ENCODE measurements at regions not wholly inside any gene's neighbourhood (a gene's known extent, or its start where the extent isn't known, plus 50 kb on each side); places are given as distances from the start of the nearest gene placed in this dataset.

DNA sequence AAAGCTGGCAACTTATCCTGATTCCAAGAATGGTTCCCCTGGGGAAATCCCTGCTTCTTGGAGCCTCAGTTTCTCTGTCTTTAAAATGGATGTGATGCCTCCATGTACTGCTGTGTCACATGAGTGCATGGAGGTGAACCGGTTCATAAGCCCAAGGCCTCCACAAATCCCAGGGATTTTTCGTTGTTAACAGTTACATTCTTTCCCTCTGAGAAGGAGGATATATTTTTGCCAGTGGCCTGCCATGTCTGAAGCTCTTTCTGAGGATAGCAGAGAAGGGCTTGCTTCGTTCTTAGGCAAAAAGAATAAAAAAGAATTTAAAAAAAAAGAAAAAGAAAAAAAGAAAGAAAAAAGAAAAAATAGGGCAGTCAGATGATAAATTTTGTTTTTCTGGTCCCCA lies 52.2 kb upstream of the CIBAR2 start:
- TF ChIP-seq POLR2AphosphoS5 (IDR thresholded peaks at IDR 0.05; ENCODE audit: insufficient read depth in 1 of 2, low read depth in 1 of 2): no peak
- TF ChIP-seq, protein P1, sequence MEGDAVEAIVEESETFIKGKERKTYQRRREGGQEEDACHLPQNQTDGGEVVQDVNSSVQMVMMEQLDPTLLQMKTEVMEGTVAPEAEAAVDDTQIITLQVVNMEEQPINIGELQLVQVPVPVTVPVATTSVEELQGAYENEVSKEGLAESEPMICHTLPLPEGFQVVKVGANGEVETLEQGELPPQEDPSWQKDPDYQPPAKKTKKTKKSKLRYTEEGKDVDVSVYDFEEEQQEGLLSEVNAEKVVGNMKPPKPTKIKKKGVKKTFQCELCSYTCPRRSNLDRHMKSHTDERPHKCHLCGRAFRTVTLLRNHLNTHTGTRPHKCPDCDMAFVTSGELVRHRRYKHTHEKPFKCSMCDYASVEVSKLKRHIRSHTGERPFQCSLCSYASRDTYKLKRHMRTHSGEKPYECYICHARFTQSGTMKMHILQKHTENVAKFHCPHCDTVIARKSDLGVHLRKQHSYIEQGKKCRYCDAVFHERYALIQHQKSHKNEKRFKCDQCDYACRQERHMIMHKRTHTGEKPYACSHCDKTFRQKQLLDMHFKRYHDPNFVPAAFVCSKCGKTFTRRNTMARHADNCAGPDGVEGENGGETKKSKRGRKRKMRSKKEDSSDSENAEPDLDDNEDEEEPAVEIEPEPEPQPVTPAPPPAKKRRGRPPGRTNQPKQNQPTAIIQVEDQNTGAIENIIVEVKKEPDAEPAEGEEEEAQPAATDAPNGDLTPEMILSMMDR (IDR thresholded peaks at IDR 0.05): no peak

Measured in vagina (tissue), 2 donors.